ENCODE measurements at regions not wholly inside any gene's neighbourhood (a gene's known extent, or its start where the extent isn't known, plus 50 kb on each side); places are given as distances from the start of the nearest gene placed in this dataset.
A peak's percentile ranks its signal among the peaks of the same experiment; 100 is the strongest.

GRCh38 chr1:185645162-185645640, 89.0 kb upstream of the HMCN1 start:
- DNase-seq, result no peak

DNA sequence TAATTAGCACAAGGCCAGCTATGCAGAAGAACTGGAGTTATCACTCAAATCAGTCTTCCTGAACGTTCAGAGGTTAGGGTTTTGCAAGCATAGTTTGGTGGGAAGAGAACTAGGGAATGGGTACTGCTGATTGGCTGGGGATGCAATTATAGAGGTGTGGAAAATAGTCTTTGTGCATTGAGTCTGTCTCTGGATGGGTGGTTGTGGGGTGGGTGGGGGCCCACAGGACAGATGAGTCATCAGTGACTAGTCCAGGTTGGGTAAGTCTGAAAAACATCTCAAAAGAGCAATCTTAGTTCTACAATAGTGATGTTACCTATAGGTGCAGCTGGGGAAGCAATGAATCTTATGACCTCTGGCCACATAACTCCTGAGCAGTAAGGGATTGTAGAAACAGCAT, 89.7 kb upstream of the HMCN1 start:
- no peak for DNase-seq

- peak; percentile 0 for DNase-seq
Observed at GRCh38 chr1:185636848-185637247, 97.3 kb upstream of the HMCN1 start.

- no peak for DNase-seq
Observed at GRCh38 chr1:185634704-185635103, 99.5 kb upstream of the HMCN1 start.

- DNase-seq, result peak; percentile 1
Observed at GRCh38 chr1:185632659-185633423, 101.3 kb upstream of the HMCN1 start.

DNA sequence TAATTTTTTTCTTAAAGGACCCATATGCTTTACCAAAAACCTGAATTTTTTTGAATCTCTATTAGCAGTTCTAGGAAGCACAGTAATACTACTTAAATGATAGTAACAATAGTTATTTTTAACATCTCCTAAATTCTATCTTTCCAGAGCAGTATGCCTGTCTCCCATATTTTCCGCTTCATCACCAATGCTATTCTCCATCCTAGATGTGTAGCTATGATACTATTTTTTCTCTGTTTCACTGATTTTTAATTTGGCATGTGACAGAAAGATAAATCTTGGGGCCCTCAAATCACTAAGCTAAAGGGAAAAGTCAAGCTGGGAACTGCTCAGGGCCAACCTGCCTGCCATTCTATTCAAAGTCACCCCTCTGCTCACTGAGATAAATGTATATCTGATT, 102.3 kb upstream of the HMCN1 start:
- DNase-seq, result no peak

GRCh38 chr1:185627761-185628501, 106.3 kb upstream of the HMCN1 start:
- no peak for DNase-seq

GRCh38 chr1:185627171-185627570, 107.0 kb upstream of the HMCN1 start:
- DNase-seq, result no peak

DNA sequence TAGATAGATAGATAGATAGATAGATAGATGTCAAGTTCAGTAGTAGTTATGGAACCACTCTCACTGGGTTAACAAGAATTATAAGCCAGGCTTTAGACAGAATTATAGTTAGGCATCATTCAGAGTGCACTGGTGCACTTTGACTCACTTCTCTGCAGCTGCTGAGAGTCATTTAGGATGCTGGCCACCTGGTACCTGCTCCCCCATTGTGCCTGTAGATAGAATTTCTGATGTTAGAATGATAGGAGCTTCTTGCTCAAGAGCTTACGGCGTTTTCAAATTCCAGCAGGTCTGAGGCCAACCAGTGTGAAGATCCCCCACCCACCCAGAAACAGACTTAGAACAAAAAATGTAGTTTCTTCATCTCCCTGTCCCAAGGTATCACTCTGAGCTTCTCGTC, 107.8 kb upstream of the HMCN1 start:
- DNase-seq, result no peak

DNA sequence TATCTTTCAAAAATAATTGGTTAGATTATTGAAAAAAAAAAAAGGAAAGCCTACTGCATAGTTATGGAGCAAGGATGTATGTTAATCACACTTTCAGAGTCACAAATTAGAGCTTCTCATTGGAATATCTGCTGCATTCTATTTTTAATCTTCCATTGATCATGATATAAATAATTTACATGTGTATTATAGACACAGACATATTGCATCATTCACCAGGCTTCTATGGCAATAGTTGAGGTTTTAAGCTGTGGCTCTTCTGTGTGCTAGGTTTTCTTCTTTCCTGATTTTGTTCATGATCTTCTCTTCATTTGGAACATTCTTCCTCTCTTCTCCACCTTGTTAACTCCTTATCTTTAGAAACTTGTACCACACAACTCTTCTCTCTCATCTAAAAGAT, 123.2 kb upstream of the HMCN1 start:
- no peak for DNase-seq

DNA sequence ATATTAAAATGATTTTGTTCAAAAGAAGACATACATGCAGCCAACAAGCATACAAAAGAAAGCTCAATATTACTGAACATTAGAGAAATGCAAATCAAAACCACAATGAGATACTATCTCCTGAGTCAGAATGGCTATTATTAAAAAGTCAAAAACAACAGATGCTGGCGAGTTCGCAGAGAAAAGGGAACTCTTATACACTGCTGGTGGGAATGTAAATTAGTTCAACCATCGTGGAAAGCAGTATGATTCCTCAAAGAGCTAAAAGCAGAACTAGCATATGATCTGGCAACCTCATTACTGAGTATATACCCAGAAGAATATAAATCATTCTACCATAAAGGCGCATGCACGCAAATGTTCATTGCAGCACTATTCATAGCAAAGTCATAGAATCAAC, 126.0 kb upstream of the HMCN1 start:
- no peak for DNase-seq

DNA sequence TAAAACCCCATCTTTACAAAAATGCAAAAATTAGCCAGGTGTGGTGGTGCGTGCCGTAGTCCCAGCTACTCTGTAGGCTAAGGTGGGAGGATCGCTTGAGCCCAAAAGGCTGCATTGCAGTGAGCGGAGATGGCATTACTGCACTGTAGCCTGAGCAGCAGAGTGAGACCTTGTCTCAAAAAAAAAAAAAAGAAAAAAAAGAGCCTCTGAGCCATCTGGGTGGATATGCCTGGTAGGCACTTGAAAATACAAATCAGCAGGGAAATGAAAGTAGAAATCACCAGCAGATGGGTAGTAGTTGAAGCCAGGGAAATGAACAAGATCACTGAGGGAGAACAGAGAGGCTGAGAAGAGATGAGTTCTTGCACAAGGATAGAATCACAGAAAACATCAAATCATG, 131.0 kb upstream of the HMCN1 start:
- DNase-seq, result no peak

DNA sequence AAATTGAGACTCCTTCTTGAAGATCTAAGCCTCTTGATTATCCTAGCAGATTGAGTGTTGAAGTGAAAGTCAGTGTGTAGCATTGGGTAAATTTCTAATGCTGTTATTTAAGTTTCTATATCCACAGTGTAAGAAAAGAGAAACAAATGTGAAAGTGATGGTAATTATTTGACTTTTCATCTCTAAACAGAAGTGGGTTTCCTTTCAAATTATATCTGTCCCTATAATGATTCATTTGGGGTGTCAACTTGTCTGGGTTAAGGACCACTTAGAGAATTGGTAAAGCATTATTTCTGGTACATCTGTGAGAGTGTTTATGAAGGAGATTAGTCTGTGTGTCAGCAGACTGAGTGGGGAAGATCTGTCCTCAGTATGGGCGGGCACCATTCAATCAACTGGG, 133.0 kb upstream of the HMCN1 start:
- DNase-seq, result no peak

- no peak for DNase-seq
Observed at GRCh38 chr1:185600641-185601040, 133.6 kb upstream of the HMCN1 start.

DNA sequence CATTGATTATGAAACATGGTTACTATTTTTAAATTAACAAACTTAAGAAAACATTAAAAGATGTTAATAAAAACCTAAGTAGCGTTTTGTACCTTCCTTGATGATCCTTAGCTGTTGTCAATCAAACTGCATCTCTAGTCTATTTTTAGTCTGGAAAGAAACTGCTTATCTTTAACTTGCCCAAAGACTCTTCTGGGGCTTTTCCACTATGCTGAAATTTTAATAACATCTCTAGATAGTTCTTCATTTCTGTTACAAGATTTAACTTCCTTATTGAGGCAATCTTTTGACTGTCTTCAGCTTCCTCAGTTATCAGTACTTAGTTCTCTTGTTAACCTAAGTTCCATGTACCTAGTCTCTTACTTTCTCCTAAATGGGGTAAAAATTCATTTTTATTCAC, 135.9 kb upstream of the HMCN1 start:
- no peak for DNase-seq

DNA sequence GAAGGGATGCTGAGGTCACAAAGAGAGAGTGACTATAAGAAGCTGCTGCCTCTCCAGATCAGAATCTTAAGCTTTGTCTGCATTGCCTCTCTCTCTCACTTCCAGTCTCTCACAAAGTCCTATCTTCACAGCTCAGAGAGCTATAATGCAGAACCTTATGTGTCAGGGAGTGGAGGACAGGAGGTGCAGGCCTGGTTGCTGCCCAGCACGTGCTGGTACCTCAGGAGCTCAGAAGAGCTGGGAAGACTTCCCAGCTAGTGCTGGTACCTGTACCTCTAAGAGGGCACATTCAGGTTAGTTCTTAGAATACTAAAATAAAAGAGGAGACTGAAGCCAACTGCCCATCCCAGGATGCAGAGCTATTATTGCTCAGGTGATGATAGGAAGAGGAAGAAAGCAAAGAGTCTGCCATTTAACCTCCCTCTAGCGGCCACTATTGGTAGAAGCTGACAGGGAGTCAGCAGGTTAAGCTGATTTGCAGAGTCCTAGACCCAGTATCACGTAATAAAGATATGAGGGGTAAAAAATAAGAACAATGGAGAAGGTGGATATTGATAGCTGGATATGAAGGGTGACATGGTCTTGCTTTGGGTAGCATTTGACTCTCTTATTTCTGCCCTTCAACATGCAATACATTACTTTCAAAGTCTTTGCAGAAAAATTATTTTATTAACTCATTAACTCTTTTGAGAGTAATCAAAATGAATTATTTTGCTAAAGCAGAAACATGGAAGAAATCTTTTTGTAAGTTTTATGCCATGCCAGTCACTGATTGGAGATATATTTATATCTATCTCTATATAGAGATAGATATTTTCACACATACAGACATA, 138.1 kb upstream of the HMCN1 start:
- peak; percentile 76 for DNase-seq

DNA sequence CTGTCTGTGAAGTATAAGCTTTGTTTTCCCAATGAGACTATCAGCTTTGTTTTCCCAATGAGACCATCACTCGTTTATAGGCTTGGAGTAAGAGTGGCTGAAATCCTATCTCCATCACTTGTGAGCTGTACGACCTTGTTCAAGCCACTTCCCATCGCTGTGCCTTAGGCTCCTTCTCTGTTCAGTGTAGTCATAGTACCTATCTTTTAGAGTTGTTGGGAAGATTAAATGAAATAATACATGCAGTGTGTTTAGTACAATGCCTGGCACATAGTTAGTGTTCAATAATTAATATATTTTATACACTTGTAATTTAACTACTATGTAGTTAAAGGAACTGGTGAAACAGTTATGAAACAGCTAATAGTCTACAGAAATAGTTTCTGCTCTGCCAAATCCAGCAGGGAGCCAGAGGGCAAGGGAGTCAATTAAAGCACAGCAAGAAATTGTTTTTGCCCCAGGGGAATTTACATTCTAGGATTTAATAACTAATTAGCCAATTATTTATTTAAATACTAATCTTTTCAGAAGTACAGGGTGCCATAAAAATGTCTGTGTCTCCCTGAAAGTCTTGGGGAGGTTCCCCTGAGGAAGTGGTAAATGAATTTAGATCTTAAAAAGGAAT, 139.3 kb upstream of the HMCN1 start:
- no peak for DNase-seq

GRCh38 chr1:185593271-185593670, 140.9 kb upstream of the HMCN1 start:
- DNase-seq, result no peak

- no peak for DNase-seq
Observed at GRCh38 chr1:185585770-185586169, 148.4 kb upstream of the HMCN1 start.

- DNase-seq, result no peak
Observed at GRCh38 chr1:185581961-185582725, 152.0 kb upstream of the HMCN1 start.

- no peak for DNase-seq
Observed at GRCh38 chr1:185581020-185581419, 153.2 kb upstream of the HMCN1 start.

GRCh38 chr1:185578293-185578692, 155.9 kb upstream of the HMCN1 start:
- DNase-seq, result no peak

Data from CD4-positive, alpha-beta T cell treated with Interleukin-10 for 1 hour (primary cell).